ENCODE measurements at regions not wholly inside any gene's neighbourhood (a gene's known extent, or its start where the extent isn't known, plus 50 kb on each side); places are given as distances from the start of the nearest gene placed in this dataset.

DNA sequence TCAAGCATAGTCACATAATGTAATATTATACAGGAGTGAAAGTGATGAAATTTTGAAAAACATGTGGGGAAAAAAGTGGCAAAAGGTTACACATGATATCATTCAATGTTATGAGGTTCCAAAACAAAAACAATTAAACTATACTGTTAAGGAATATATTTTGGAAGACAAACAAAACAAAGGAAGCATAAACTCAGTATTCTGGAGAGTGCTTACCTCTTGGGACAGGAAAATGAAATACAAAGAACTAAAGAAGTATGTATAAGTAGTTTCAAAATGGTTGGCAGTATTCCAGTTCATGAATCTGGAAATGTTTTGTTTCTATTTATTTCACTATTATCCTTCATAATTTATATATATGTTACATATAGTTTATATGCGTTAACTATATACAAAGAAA lies 213.5 kb downstream of the MOXD1 start:
- TF ChIP-seq CTCF (IDR thresholded peaks at IDR 0.05) (no peak), POLR2A (IDR thresholded peaks at IDR 0.05) (no peak)

All from vagina (tissue), 2 donors.